Caco-2 (cell line): ENCODE measurements at regions not wholly inside any gene's neighbourhood (a gene's known extent, or its start where the extent isn't known, plus 50 kb on each side); places are given as distances from the start of the nearest gene placed in this dataset.

Experiments
- BruUV-seq: library from RNA; stranded (reverse); fragments of 400-500 nt; replicated peaks from 2 replicates; lab custom pipeline; 2021; lab: Mats Ljungman, UMichigan
- CTCF ChIA-PET: fragments of 300-600 bp; sonication (Branson Sonifier 250); formaldehyde crosslinking; loops from one replicate; lab custom pipeline; 2022; ENCODE audit warnings: antibody characterized with exemption; lab: Charles Lee
- POLR2A ChIA-PET: fragments of 300-600 bp; sonication (Branson Sonifier 250); formaldehyde crosslinking; loops from one replicate; lab custom pipeline; 2022; ENCODE audit warnings: antibody characterized with exemption; lab: Charles Lee
- DNase-seq, 2 experiments: peaks; one replicate each; pipeline versions ENCODE4 v3.0.0 to v3.0.0-alpha.2; 2020 to 2022
- H3K27me3 ChIP-seq: replicated peaks from 2 replicates; pipeline ENCODE4 v1.6.0; 2011; ENCODE audit warnings: low read length; ENCODE audit not compliant: control insufficient read depth, insufficient read depth
- H3K36me3 ChIP-seq: 2 replicates; pipeline ENCODE4 v1.5.1; 2011; ENCODE audit warnings: low read length; ENCODE audit not compliant: control insufficient read depth, insufficient read depth
- H3K4me1 ChIP-seq: fragments of 250-450 bp; sonication (Bioruptor Pico); 2 replicates; pipeline ENCODE4 v1.5.1; 2020; ENCODE audit warnings: mild to moderate bottlenecking
- H3K4me3 ChIP-seq: 2 replicates; pipeline ENCODE4 v1.5.1; 2011; ENCODE audit warnings: low read depth, mild to moderate bottlenecking, control low read depth, low read length
- H3K9me3 ChIP-seq: fragments of 250-450 bp; sonication (Bioruptor Pico); 2 replicates; pipeline ENCODE4 v1.5.1; 2020; ENCODE audit warnings: mild to moderate bottlenecking, moderate library complexity
- H3K27ac Mint-ChIP-seq: one replicate; pipeline ENCODE4 v1.8.0; 2022; ENCODE audit warnings: mixed read lengths; ENCODE audit not compliant: unreplicated experiment
- H3K27me3 Mint-ChIP-seq: one replicate; pipeline ENCODE4 v1.8.0; 2022; ENCODE audit warnings: mixed read lengths; ENCODE audit not compliant: insufficient read depth, unreplicated experiment
- H3K36me3 Mint-ChIP-seq: one replicate; pipeline ENCODE4 v1.8.0; 2022; ENCODE audit warnings: mild to moderate bottlenecking, mixed read lengths; ENCODE audit not compliant: insufficient read depth, unreplicated experiment
- H3K4me1 Mint-ChIP-seq: one replicate; pipeline ENCODE4 v1.8.0; 2022; ENCODE audit warnings: low read depth, mixed read lengths; ENCODE audit not compliant: unreplicated experiment
- H3K4me3 Mint-ChIP-seq: one replicate; pipeline ENCODE4 v1.8.0; 2022; ENCODE audit warnings: mild to moderate bottlenecking, moderate library complexity, mixed read lengths; ENCODE audit not compliant: unreplicated experiment
- H3K9me3 Mint-ChIP-seq: one replicate; pipeline ENCODE4 v1.8.0; 2022; ENCODE audit warnings: mixed read lengths; ENCODE audit not compliant: unreplicated experiment
- intact Hi-C: fragments of 100-400 bp; cut with micrococcal nuclease; formaldehyde crosslinking; loops from one replicate; pipeline ENCODE4 v1.10.0; 2022; ENCODE audit not compliant: unreplicated experiment
- TF ChIP-seq, protein P1 (sequence below), 2 experiments: fragments of 200-600 bp in 1 of 2; IDR thresholded peaks; 1 replicate in 1 of 2; 2 replicates in 1 of 2; pipeline versions ENCODE4 v1.5.1 to v1.8.0; 2011 to 2022; ENCODE audit warnings: antibody characterized with exemption in 1 of 2, control low read depth in 1 of 2, inconsistent platforms in 1 of 2, low read depth in 1 of 2, low read length in 1 of 2, mild to moderate bottlenecking in 1 of 2, moderate library complexity in 1 of 2; ENCODE audit not compliant: insufficient read depth in 1 of 2, severe bottlenecking in 1 of 2, unreplicated experiment in 1 of 2

DNA sequence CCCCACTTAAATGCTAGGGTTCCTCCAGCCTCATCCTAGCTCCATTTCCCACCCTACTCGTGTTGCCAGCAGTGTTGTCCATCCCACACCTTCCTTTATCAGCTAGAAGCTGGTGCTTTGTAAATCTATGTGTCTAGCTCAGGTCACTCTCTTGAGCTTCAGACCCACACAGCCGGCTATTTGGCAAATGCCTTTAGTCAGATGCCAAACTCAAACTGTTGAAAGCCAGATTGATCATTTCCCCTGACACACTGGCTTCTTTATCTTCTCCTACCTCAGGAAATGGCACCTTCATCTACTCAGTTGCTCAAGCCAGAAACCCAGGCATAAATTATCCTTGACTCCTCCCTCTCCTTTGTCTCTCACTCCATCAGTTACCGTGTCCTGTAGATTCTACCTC lies 61.5 kb upstream of the TPM1 start:
- H3K9me3 ChIP-seq, result no peaks in the 10 kb centered on the region
- Mint-ChIP-seq H3K9me3 (no peaks in the 10 kb centered on the region), H3K36me3 (no peaks in the 10 kb centered on the region), H3K4me1 (no peaks in the 10 kb centered on the region), H3K27me3 (no peaks in the 10 kb centered on the region), H3K27ac (no peak overlapping the region), H3K4me3 (no peak overlapping the region)
- DNase-seq, result no peak
- TF ChIP-seq, protein P1, sequence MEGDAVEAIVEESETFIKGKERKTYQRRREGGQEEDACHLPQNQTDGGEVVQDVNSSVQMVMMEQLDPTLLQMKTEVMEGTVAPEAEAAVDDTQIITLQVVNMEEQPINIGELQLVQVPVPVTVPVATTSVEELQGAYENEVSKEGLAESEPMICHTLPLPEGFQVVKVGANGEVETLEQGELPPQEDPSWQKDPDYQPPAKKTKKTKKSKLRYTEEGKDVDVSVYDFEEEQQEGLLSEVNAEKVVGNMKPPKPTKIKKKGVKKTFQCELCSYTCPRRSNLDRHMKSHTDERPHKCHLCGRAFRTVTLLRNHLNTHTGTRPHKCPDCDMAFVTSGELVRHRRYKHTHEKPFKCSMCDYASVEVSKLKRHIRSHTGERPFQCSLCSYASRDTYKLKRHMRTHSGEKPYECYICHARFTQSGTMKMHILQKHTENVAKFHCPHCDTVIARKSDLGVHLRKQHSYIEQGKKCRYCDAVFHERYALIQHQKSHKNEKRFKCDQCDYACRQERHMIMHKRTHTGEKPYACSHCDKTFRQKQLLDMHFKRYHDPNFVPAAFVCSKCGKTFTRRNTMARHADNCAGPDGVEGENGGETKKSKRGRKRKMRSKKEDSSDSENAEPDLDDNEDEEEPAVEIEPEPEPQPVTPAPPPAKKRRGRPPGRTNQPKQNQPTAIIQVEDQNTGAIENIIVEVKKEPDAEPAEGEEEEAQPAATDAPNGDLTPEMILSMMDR (IDR thresholded peaks at IDR 0.05; ENCODE audit: insufficient read depth in 1 of 2, low read depth in 1 of 2, low read length in 1 of 2, severe bottlenecking in 1 of 2, unreplicated experiment in 1 of 2), result no peak
- ChIA-PET CTCF (no interaction called here), POLR2A (no interaction called here)
- intact Hi-C loops, result no loop called here
- no peaks in the 10 kb centered on the region for H3K27me3 ChIP-seq
- no peak overlapping the region for H3K4me3 ChIP-seq
- H3K4me1 ChIP-seq, result no peaks in the 10 kb centered on the region
- no peaks in the 10 kb centered on the region for H3K36me3 ChIP-seq
- BruUV-seq, result no TSS peak

DNA sequence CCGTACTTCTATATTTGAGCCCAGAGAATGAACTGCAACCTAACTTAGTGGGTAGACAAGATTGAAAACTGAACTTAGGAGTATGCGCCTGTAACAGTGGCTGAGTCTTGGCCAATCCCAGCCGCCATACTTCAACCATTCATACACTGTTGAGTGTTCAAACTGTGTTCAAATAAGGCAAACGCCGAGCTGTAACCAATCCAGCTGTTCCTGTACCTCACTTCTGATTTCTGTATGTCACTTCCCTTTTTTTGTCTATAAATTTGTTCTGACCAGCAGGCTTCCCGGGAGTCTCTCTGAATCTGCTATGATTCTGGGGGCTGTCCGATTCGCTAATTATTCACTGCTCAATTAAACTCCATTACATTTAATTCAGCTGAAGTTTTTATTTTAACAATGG lies 58.6 kb upstream of the TPM1 start:
- no peaks in the 10 kb centered on the region for H3K4me1 ChIP-seq
- H3K4me3 Mint-ChIP-seq, result no peak overlapping the region
- no peak overlapping the region for H3K27ac Mint-ChIP-seq
- H3K4me1 Mint-ChIP-seq, result peaks cover 7% of the 10 kb centered on the region
- no peaks in the 10 kb centered on the region for H3K27me3 Mint-ChIP-seq
- intact Hi-C loops, result no loop called here
- ChIA-PET CTCF (no interaction called here), POLR2A (no interaction called here)
- no peaks in the 10 kb centered on the region for H3K36me3 Mint-ChIP-seq
- H3K9me3 Mint-ChIP-seq, result no peaks in the 10 kb centered on the region
- H3K9me3 ChIP-seq, result no peaks in the 10 kb centered on the region
- no TSS peak for BruUV-seq
- H3K27me3 ChIP-seq, result no peaks in the 10 kb centered on the region
- H3K4me3 ChIP-seq, result no peak overlapping the region
- TF ChIP-seq, protein P1 (IDR thresholded peaks at IDR 0.05; ENCODE audit: insufficient read depth in 1 of 2, low read depth in 1 of 2, low read length in 1 of 2, severe bottlenecking in 1 of 2, unreplicated experiment in 1 of 2), result no peak
- no peaks in the 10 kb centered on the region for H3K36me3 ChIP-seq
- no peak for DNase-seq

DNA sequence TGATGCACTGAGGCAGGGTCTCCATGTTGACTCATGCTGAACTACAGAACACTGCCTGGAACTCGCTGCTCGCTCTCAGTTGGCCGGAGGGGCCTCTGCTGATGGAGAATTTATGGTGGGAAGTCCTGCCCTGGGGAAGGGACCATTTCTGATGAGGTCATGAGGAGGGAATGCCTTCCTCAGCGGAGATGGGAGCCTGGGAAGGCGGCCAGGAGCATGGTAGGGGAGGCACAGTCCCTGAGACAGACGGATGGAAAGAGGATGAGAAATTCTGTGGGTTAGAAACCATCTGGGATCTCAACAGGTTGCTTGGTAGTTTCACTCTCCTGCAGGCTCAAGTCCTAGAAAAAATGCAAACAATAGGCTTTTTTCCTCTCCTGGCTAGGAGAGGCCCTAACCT lies 56.8 kb upstream of the TPM1 start:
- TF ChIP-seq, protein P1 (IDR thresholded peaks at IDR 0.05; ENCODE audit: insufficient read depth in 1 of 2, low read depth in 1 of 2, low read length in 1 of 2, severe bottlenecking in 1 of 2, unreplicated experiment in 1 of 2), result no peak
- Histone ChIP-seq H3K9me3 (no peaks in the 10 kb centered on the region), H3K4me1 (no peaks in the 10 kb centered on the region), H3K36me3 (no peaks in the 10 kb centered on the region), H3K27me3 (no peaks in the 10 kb centered on the region), H3K4me3 (no peak overlapping the region)
- ChIA-PET POLR2A (no interaction called here), CTCF (no interaction called here)
- Mint-ChIP-seq H3K4me1 (peaks cover 7% of the 10 kb centered on the region), H3K27me3 (no peaks in the 10 kb centered on the region), H3K27ac (no peak overlapping the region), H3K9me3 (no peaks in the 10 kb centered on the region), H3K36me3 (no peaks in the 10 kb centered on the region), H3K4me3 (no peak overlapping the region)
- no TSS peak for BruUV-seq
- intact Hi-C loops, result no loop called here
- no peak for DNase-seq
